Liver (tissue), 7 donors: ENCODE measurements at regions not wholly inside any gene's neighbourhood (a gene's known extent, or its start where the extent isn't known, plus 50 kb on each side); places are given as distances from the start of the nearest gene placed in this dataset.
"Not testable (repeated sequence)": the region's sequence is repeated elsewhere in the genome, so short reads cannot be mapped to it uniquely, and the experiment has no call there.

ENCODE experiments used
- DNase-seq: peaks from one replicate; pipeline ENCODE4 v3.0.0-alpha.2; 2017; ENCODE audit warnings: low spot score
- H3K27ac ChIP-seq, 2 donors: one replicate each; pipeline ENCODE4 v1.7.0; 2013; ENCODE audit warnings: inconsistent platforms in 2 of 2, low read length in 2 of 2, control low read depth in 1 of 2, low read depth in 1 of 2, mild to moderate bottlenecking in 1 of 2
- H3K27me3 ChIP-seq, 4 donors: one replicate each; pipeline versions ENCODE4 v1.6.1 to v1.7.0; 2013; ENCODE audit warnings: low read length in 3 of 4, inconsistent platforms in 1 of 4, mild to moderate bottlenecking in 1 of 4, moderate library complexity in 1 of 4; ENCODE audit not compliant: control insufficient read depth in 4 of 4, insufficient read depth in 4 of 4
- H3K36me3 ChIP-seq, 4 donors: one replicate each; pipeline versions ENCODE4 v1.6.1 to v1.7.0; 2013; ENCODE audit warnings: low read length in 3 of 4, mild to moderate bottlenecking in 3 of 4, low read depth in 1 of 4, moderate library complexity in 1 of 4; ENCODE audit not compliant: control insufficient read depth in 4 of 4, insufficient read depth in 3 of 4
- H3K4me1 ChIP-seq, 4 donors: one replicate each; pipeline versions ENCODE4 v1.6.1 to v1.7.0; 2013; ENCODE audit warnings: low read length in 3 of 4, mild to moderate bottlenecking in 3 of 4, moderate library complexity in 1 of 4; ENCODE audit not compliant: control insufficient read depth in 4 of 4, insufficient read depth in 4 of 4
- H3K4me3 ChIP-seq, 3 donors: one replicate each; pipeline versions ENCODE4 v1.6.1 to v1.7.0; 2013; ENCODE audit warnings: low read length in 3 of 3, control low read depth in 1 of 3, low read depth in 1 of 3, mild to moderate bottlenecking in 1 of 3
- H3K9ac ChIP-seq, 2 donors: one replicate each; pipeline ENCODE4 v1.7.0; 2013; ENCODE audit warnings: low read length in 2 of 2, mild to moderate bottlenecking in 2 of 2, moderate library complexity in 2 of 2, control low read depth in 1 of 2, low read depth in 1 of 2
- H3K9me3 ChIP-seq, 4 donors: one replicate each; pipeline versions ENCODE4 v1.6.1 to v1.7.0; 2013; ENCODE audit warnings: low read length in 3 of 4; ENCODE audit not compliant: control insufficient read depth in 4 of 4
- FOXA2 ChIP-seq: IDR thresholded peaks from 2 replicates; pipeline ENCODE4 v1.6.1; 2016; ENCODE audit warnings: antibody characterized with exemption
- GABPA ChIP-seq, 2 donors: IDR thresholded peaks in 1 of 2; conservative IDR thresholded peaks in 1 of 2; 2 replicates each; pipeline ENCODE4 v1.6.1; 2016; ENCODE audit warnings: antibody characterized with exemption in 2 of 2, mild to moderate bottlenecking in 1 of 2, moderate library complexity in 1 of 2
- HNF4A ChIP-seq, 2 donors: conservative IDR thresholded peaks; 2 replicates each; pipeline ENCODE4 v1.6.1; 2016; ENCODE audit warnings: antibody characterized with exemption in 2 of 2, mild to moderate bottlenecking in 2 of 2
- HNF4G ChIP-seq: IDR thresholded peaks from 2 replicates; pipeline ENCODE4 v1.6.1; 2016; ENCODE audit warnings: antibody characterized with exemption
- NR2F2 ChIP-seq: IDR thresholded peaks from 2 replicates; pipeline ENCODE4 v1.6.1; 2016; ENCODE audit warnings: antibody characterized with exemption
- REST ChIP-seq: IDR thresholded peaks from 2 replicates; pipeline ENCODE4 v1.6.1; 2016; ENCODE audit warnings: antibody characterized with exemption, mild to moderate bottlenecking
- RXRA ChIP-seq, 2 donors: IDR thresholded peaks; 2 replicates each; pipeline ENCODE4 v1.6.1; 2017 to 2018; ENCODE audit warnings: antibody characterized with exemption in 2 of 2, mild to moderate bottlenecking in 1 of 2
- SP1 ChIP-seq: IDR thresholded peaks from 2 replicates; pipeline ENCODE4 v1.6.1; 2018; ENCODE audit warnings: antibody characterized with exemption, mild to moderate bottlenecking
- WGBS: extraction: QIAGEN DNeasy Blood & Tissue Kit; methylation state at CpG from one replicate; pipeline ENCODE4 v1.1.7; 2013; 5-methylcytosine and 5-hydroxymethylcytosine counted together
- donor health status: healthy.
- donor health status: healthy.
- donor health status: healthy.
- donor health status: healthy.

GRCh38 chr2:138272524-138273195, 228.9 kb upstream of the SPOPL start (continued):
- TF ChIP-seq REST, result no peak
- no peak for TF ChIP-seq NR2F2
- TF ChIP-seq FOXA2, result no peak
- no peak for TF ChIP-seq HNF4G

GRCh38 chr2:138273280-138273679, 228.3 kb upstream of the SPOPL start:
- WGBS, result 97% methylated on average over 12 of the region's 12 CpGs
- H3K27ac ChIP-seq, H3K36me3 ChIP-seq, H3K4me3 ChIP-seq, H3K27me3 ChIP-seq, H3K9me3 ChIP-seq, H3K9ac ChIP-seq, DNase-seq: not testable (repeated sequence)
- H3K4me1 ChIP-seq, result peaks cover 0 to 27% (median 21%) of the 10 kb centered on the region in 4 donors

- no peak for DNase-seq
- no peaks in the 10 kb centered on the region for H3K27me3 ChIP-seq
- H3K4me3 ChIP-seq, result no peak overlapping the region
- peaks cover 0 to 27% (median 21%) of the 10 kb centered on the region in 4 donors for H3K4me1 ChIP-seq
- H3K36me3 ChIP-seq, result no peaks in the 10 kb centered on the region
- TF ChIP-seq HNF4A (conservative IDR thresholded peaks at IDR 0.05) (peak in 1 of 2 donors; percentile 19), RXRA (IDR thresholded peaks at IDR 0.05) (peak; percentile 18 to 32), NR2F2 (no peak)
- WGBS, result 68% methylated on average over 3 of the region's 3 CpGs
- H3K9ac ChIP-seq, result no peak overlapping the region
- no peaks in the 10 kb centered on the region for H3K9me3 ChIP-seq
- peak overlapping the region; percentile 78 to 80 for H3K27ac ChIP-seq
These were observed 226.9 kb upstream of the SPOPL start for GRCh38 chr2:138274421-138275291.

- no peaks in the 10 kb centered on the region for H3K9me3 ChIP-seq
- H3K9ac ChIP-seq, result peak overlapping the region in 1 of 2 donors; percentile 59
- no peaks in the 10 kb centered on the region for H3K36me3 ChIP-seq
- no peak for TF ChIP-seq SP1
- TF ChIP-seq RXRA (IDR thresholded peaks at IDR 0.05), result peak in 1 of 2 donors; percentile 3
- TF ChIP-seq GABPA (IDR thresholded peaks at IDR 0.05 in 1 of 2, conservative IDR thresholded peaks at IDR 0.05 in 1 of 2), result no peak
- H3K27ac ChIP-seq, result peak overlapping the region; percentile 78 to 80
- no peak for DNase-seq
- H3K4me1 ChIP-seq, result peaks cover 0 to 27% (median 21%) of the 10 kb centered on the region in 4 donors
- no peak overlapping the region for H3K4me3 ChIP-seq
- WGBS, result 49% methylated on average over 2 of the region's 2 CpGs
- H3K27me3 ChIP-seq, result no peaks in the 10 kb centered on the region
These were observed 226.3 kb upstream of the SPOPL start for GRCh38 chr2:138275292-138275690.
